Trophoblast cell (in vitro differentiated cells and primary cell): ENCODE measurements at regions not wholly inside any gene's neighbourhood (a gene's known extent, or its start where the extent isn't known, plus 50 kb on each side); places are given as distances from the start of the nearest gene placed in this dataset.
A peak's percentile ranks its signal among the peaks of the same experiment; 100 is the strongest.

Experiments
- DNase-seq, 2 donors: peaks; one replicate each; pipeline ENCODE4 v3.0.0-alpha.2; 2016
- H2AFZ ChIP-seq: 2 replicates; pipeline ENCODE4 v1.6.1; 2013; ENCODE audit warnings: low read length, moderate library complexity, mild to moderate bottlenecking; ENCODE audit not compliant: insufficient read depth, poor library complexity
- H2AK5ac ChIP-seq: 2 replicates; pipeline ENCODE4 v1.6.1; 2013; ENCODE audit warnings: mild to moderate bottlenecking, low read length
- H2BK120ac ChIP-seq: 2 replicates; pipeline ENCODE4 v1.6.1; 2013; ENCODE audit warnings: low read length, mild to moderate bottlenecking, moderate library complexity; ENCODE audit not compliant: insufficient read depth, poor library complexity
- H2BK12ac ChIP-seq: 2 replicates; pipeline ENCODE4 v1.6.1; 2013; ENCODE audit warnings: mild to moderate bottlenecking, low read length, moderate library complexity
- H2BK5ac ChIP-seq: 2 replicates; pipeline ENCODE4 v1.6.1; 2013; ENCODE audit warnings: low read length, low read depth, moderate library complexity, mild to moderate bottlenecking; ENCODE audit not compliant: poor library complexity
- H3K14ac ChIP-seq: 2 replicates; pipeline ENCODE4 v1.6.1; 2013; ENCODE audit warnings: mild to moderate bottlenecking, low read length
- H3K18ac ChIP-seq: 2 replicates; pipeline ENCODE4 v1.6.1; 2013; ENCODE audit warnings: mild to moderate bottlenecking, low read length
- H3K23ac ChIP-seq: 2 replicates; pipeline ENCODE4 v1.6.1; 2013; ENCODE audit warnings: low read length
- H3K27ac ChIP-seq: 2 replicates; pipeline ENCODE4 v1.5.1; 2013; ENCODE audit warnings: low read depth, mild to moderate bottlenecking, inconsistent platforms, low read length, moderate library complexity
- H3K27me3 ChIP-seq: 2 replicates; pipeline ENCODE4 v1.6.1; 2013; ENCODE audit warnings: inconsistent platforms, mild to moderate bottlenecking, low read length, moderate library complexity; ENCODE audit not compliant: insufficient read depth
- H3K36me3 ChIP-seq, 2 experiments: 1 replicate in 1 of 2; 2 replicates in 1 of 2; pipeline ENCODE4 v1.6.1; 2013; ENCODE audit warnings: low read length in 2 of 2, mild to moderate bottlenecking in 2 of 2, moderate library complexity in 1 of 2; ENCODE audit not compliant: insufficient read depth in 2 of 2, control insufficient read depth in 1 of 2
- H3K4ac ChIP-seq: 2 replicates; pipeline ENCODE4 v1.6.1; 2013; ENCODE audit warnings: low read depth, mild to moderate bottlenecking, low read length, moderate library complexity
- H3K4me1 ChIP-seq, 2 experiments: 1 replicate in 1 of 2; 2 replicates in 1 of 2; pipeline ENCODE4 v1.6.1; 2013; ENCODE audit warnings: low read length in 2 of 2, mild to moderate bottlenecking in 2 of 2, moderate library complexity in 1 of 2; ENCODE audit not compliant: insufficient read depth in 2 of 2, control insufficient read depth in 1 of 2
- H3K4me2 ChIP-seq: 2 replicates; pipeline ENCODE4 v1.6.1; 2013; ENCODE audit warnings: inconsistent platforms, mild to moderate bottlenecking, low read length, moderate library complexity
- H3K4me3 ChIP-seq: 2 replicates; pipeline ENCODE4 v1.5.1; 2013; ENCODE audit warnings: mild to moderate bottlenecking, low read depth, low read length, inconsistent platforms
- H3K79me1 ChIP-seq: one replicate; pipeline ENCODE4 v1.6.1; 2013; ENCODE audit warnings: low read length
- H3K79me2 ChIP-seq: 2 replicates; pipeline ENCODE4 v1.6.1; 2013; ENCODE audit warnings: low read length, mild to moderate bottlenecking; ENCODE audit not compliant: control insufficient read depth, insufficient read depth, poor library complexity
- H3K9ac ChIP-seq: 2 replicates; pipeline ENCODE4 v1.6.1; 2013; ENCODE audit warnings: mild to moderate bottlenecking, low read length
- H3K9me3 ChIP-seq: 2 replicates; pipeline ENCODE4 v1.6.1; 2013; ENCODE audit warnings: low read depth, mild to moderate bottlenecking, control low read depth, inconsistent platforms, low read length; ENCODE audit not compliant: insufficient read depth
- H4K12ac ChIP-seq: 2 replicates; pipeline ENCODE4 v1.6.1; 2013; ENCODE audit warnings: low read depth, mild to moderate bottlenecking, low read length, moderate library complexity
- H4K8ac ChIP-seq: 2 replicates; pipeline ENCODE4 v1.6.1; 2013; ENCODE audit warnings: low read depth, mild to moderate bottlenecking, low read length, moderate library complexity
- H4K91ac ChIP-seq: one replicate; pipeline ENCODE4 v1.6.1; 2013; ENCODE audit warnings: low read depth, mild to moderate bottlenecking, low read length, moderate library complexity
- WGBS: extraction: QIAGEN DNeasy Blood & Tissue Kit; methylation state at CpG from one replicate; pipeline ENCODE4 v1.1.7; 2013; ENCODE audit warnings: missing lambda C conversion rate; ENCODE audit not compliant: insufficient read length, insufficient coverage; ENCODE audit errors: extremely low coverage; 5-methylcytosine and 5-hydroxymethylcytosine counted together

- H4K12ac ChIP-seq: no peak overlapping the region
- H2BK5ac ChIP-seq: no peak overlapping the region
- no peaks in the 10 kb centered on the region for H3K79me2 ChIP-seq
- H3K79me1 ChIP-seq: no peaks in the 10 kb centered on the region
- no peak overlapping the region for H3K23ac ChIP-seq
- H3K27me3 ChIP-seq: no peaks in the 10 kb centered on the region
- H2AFZ ChIP-seq: no peak overlapping the region
- H3K27ac ChIP-seq: no peak overlapping the region
- H2BK120ac ChIP-seq: no peak overlapping the region
- H3K36me3 ChIP-seq: no peaks in the 10 kb centered on the region
- H3K4ac ChIP-seq: no peak overlapping the region
- H3K14ac ChIP-seq: no peak overlapping the region
- H3K4me2 ChIP-seq: no peak overlapping the region
- H2AK5ac ChIP-seq: no peak overlapping the region
- H2BK12ac ChIP-seq: no peak overlapping the region
- no peak overlapping the region for H3K9ac ChIP-seq
- H3K9me3 ChIP-seq: no peaks in the 10 kb centered on the region
- no peaks in the 10 kb centered on the region for H3K4me1 ChIP-seq
- H4K8ac ChIP-seq: no peak overlapping the region
- H4K91ac ChIP-seq: no peak overlapping the region
- no peak for DNase-seq
- no peak overlapping the region for H3K4me3 ChIP-seq
- no peak overlapping the region for H3K18ac ChIP-seq
These were observed 197.5 kb downstream of the TUSC1 start for GRCh38 chr9:25480696-25481095.

- no peak overlapping the region for H2BK120ac ChIP-seq
- DNase-seq: peak; percentile 62 to 71
- H3K27me3 ChIP-seq: no peaks in the 10 kb centered on the region
- no peak overlapping the region for H3K4ac ChIP-seq
- H3K18ac ChIP-seq: no peak overlapping the region
- no peak overlapping the region for H4K12ac ChIP-seq
- H4K8ac ChIP-seq: no peak overlapping the region
- H3K4me1 ChIP-seq: no peaks in the 10 kb centered on the region
- no peak overlapping the region for H3K4me3 ChIP-seq
- no peak overlapping the region for H2AK5ac ChIP-seq
- no peak overlapping the region for H2BK5ac ChIP-seq
- H2BK12ac ChIP-seq: no peak overlapping the region
- no peak overlapping the region for H3K27ac ChIP-seq
- H3K9ac ChIP-seq: no peak overlapping the region
- no peaks in the 10 kb centered on the region for H3K36me3 ChIP-seq
- H3K4me2 ChIP-seq: no peak overlapping the region
- H2AFZ ChIP-seq: no peak overlapping the region
- no peaks in the 10 kb centered on the region for H3K79me1 ChIP-seq
- H3K23ac ChIP-seq: no peak overlapping the region
- WGBS: no CpG with 5 or more reads among the region's 2 CpGs
- no peaks in the 10 kb centered on the region for H3K79me2 ChIP-seq
- no peak overlapping the region for H3K14ac ChIP-seq
- H3K9me3 ChIP-seq: no peaks in the 10 kb centered on the region
- no peak overlapping the region for H4K91ac ChIP-seq
These were observed 205.6 kb downstream of the TUSC1 start for GRCh38 chr9:25472681-25473080.

- H3K36me3 ChIP-seq: no peaks in the 10 kb centered on the region
- no peaks in the 10 kb centered on the region for H3K79me2 ChIP-seq
- H3K23ac ChIP-seq: no peak overlapping the region
- H3K14ac ChIP-seq: no peak overlapping the region
- no peaks in the 10 kb centered on the region for H3K27me3 ChIP-seq
- no peak overlapping the region for H3K27ac ChIP-seq
- H4K8ac ChIP-seq: no peak overlapping the region
- H3K4me1 ChIP-seq: no peaks in the 10 kb centered on the region
- no CpG with 5 or more reads among the region's 4 CpGs for WGBS
- no peak overlapping the region for H4K91ac ChIP-seq
- no peak overlapping the region for H3K18ac ChIP-seq
- H2BK5ac ChIP-seq: no peak overlapping the region
- no peak overlapping the region for H4K12ac ChIP-seq
- no peak overlapping the region for H3K4ac ChIP-seq
- H3K4me2 ChIP-seq: no peak overlapping the region
- no peak overlapping the region for H3K4me3 ChIP-seq
- H3K9me3 ChIP-seq: no peaks in the 10 kb centered on the region
- no peak overlapping the region for H3K9ac ChIP-seq
- H2AFZ ChIP-seq: no peak overlapping the region
- DNase-seq: peak; percentile 71 to 83
- H3K79me1 ChIP-seq: no peaks in the 10 kb centered on the region
- H2BK12ac ChIP-seq: no peak overlapping the region
- no peak overlapping the region for H2AK5ac ChIP-seq
- no peak overlapping the region for H2BK120ac ChIP-seq
These were observed 206.1 kb downstream of the TUSC1 start for GRCh38 chr9:25472085-25472607.

- H4K12ac ChIP-seq: no peak overlapping the region
- H3K18ac ChIP-seq: no peak overlapping the region
- H2AFZ ChIP-seq: no peak overlapping the region
- no peak overlapping the region for H3K4me2 ChIP-seq
- H3K23ac ChIP-seq: no peak overlapping the region
- H2AK5ac ChIP-seq: no peak overlapping the region
- H3K27ac ChIP-seq: no peak overlapping the region
- no peak overlapping the region for H3K14ac ChIP-seq
- no peak overlapping the region for H3K9ac ChIP-seq
- H3K27me3 ChIP-seq: no peaks in the 10 kb centered on the region
- no peaks in the 10 kb centered on the region for H3K79me2 ChIP-seq
- no peak overlapping the region for H3K4me3 ChIP-seq
- H3K79me1 ChIP-seq: no peaks in the 10 kb centered on the region
- H4K8ac ChIP-seq: no peak overlapping the region
- H3K4me1 ChIP-seq: peaks cover 0 to 5% of the 10 kb centered on the region in 2 experiments
- peaks cover 2% of the 10 kb centered on the region for H3K9me3 ChIP-seq
- no peak overlapping the region for H2BK12ac ChIP-seq
- H3K36me3 ChIP-seq: no peaks in the 10 kb centered on the region
- H3K4ac ChIP-seq: no peak overlapping the region
- peak; percentile 35 to 80 for DNase-seq
- no peak overlapping the region for H2BK5ac ChIP-seq
- H2BK120ac ChIP-seq: no peak overlapping the region
- H4K91ac ChIP-seq: no peak overlapping the region
These were observed 216.8 kb downstream of the TUSC1 start for GRCh38 chr9:25461416-25461815.
